ENCODE measurements at regions not wholly inside any gene's neighbourhood (a gene's known extent, or its start where the extent isn't known, plus 50 kb on each side); places are given as distances from the start of the nearest gene placed in this dataset.

- H4K20me1 ChIP-seq (ENCODE audit: insufficient read depth, low read depth, low read length), result no peaks in the 10 kb centered on the region
- no peaks in the 10 kb centered on the region for H3K79me2 ChIP-seq (ENCODE audit: low read length)
- H3K9ac ChIP-seq (ENCODE audit: low read length), result no peak overlapping the region
- no peaks in the 10 kb centered on the region for H3K9me2 ChIP-seq (replicated peaks; ENCODE audit: insufficient read depth, low read length)
- H3K27ac ChIP-seq (ENCODE audit: low read length), result no peak overlapping the region
- no peak overlapping the region for H2AFZ ChIP-seq (ENCODE audit: low read length)
- no peak for DNase-seq
- no peaks in the 10 kb centered on the region for H3K27me3 ChIP-seq (ENCODE audit: low read length)
- H3K4me2 ChIP-seq (ENCODE audit: low read depth, low read length, poor library complexity, severe bottlenecking), result no peak overlapping the region
- H3K4me1 ChIP-seq (ENCODE audit: low read length), result no peaks in the 10 kb centered on the region
- no peak overlapping the region for H3K4me3 ChIP-seq (ENCODE audit: low read length)
- H3K36me3 ChIP-seq (ENCODE audit: insufficient read depth, low read length), result no peaks in the 10 kb centered on the region
- no peaks in the 10 kb centered on the region for H3K9me3 ChIP-seq (ENCODE audit: low read length)
These were observed 276.6 kb downstream of the ICE1 start for GRCh38 chr5:5699062-5699461.

- H3K36me3 ChIP-seq (ENCODE audit: insufficient read depth, low read length), result no peaks in the 10 kb centered on the region
- H4K20me1 ChIP-seq (ENCODE audit: insufficient read depth, low read depth, low read length), result no peaks in the 10 kb centered on the region
- no peak for DNase-seq
- no peak overlapping the region for H3K4me3 ChIP-seq (ENCODE audit: low read length)
- no peak overlapping the region for H3K27ac ChIP-seq (ENCODE audit: low read length)
- H3K9ac ChIP-seq (ENCODE audit: low read length), result no peak overlapping the region
- no peak overlapping the region for H3K4me2 ChIP-seq (ENCODE audit: low read depth, low read length, poor library complexity, severe bottlenecking)
- 0 out of 2 replicates have a peak, but pooled peaks cover 2% of the 10 kb centered on the region for H3K27me3 ChIP-seq (ENCODE audit: low read length)
- no peaks in the 10 kb centered on the region for H3K9me2 ChIP-seq (replicated peaks; ENCODE audit: insufficient read depth, low read length)
- no peaks in the 10 kb centered on the region for H3K4me1 ChIP-seq (ENCODE audit: low read length)
- no peaks in the 10 kb centered on the region for H3K9me3 ChIP-seq (ENCODE audit: low read length)
- H2AFZ ChIP-seq (ENCODE audit: low read length), result no peak overlapping the region
- no peaks in the 10 kb centered on the region for H3K79me2 ChIP-seq (ENCODE audit: low read length)
These were observed 272.8 kb downstream of the ICE1 start for GRCh38 chr5:5695266-5695665.

GRCh38 chr5:5688925-5689310 lies 266.4 kb downstream of the ICE1 start:
- Histone ChIP-seq H3K9ac (ENCODE audit: low read length) (no peak overlapping the region), H2AFZ (ENCODE audit: low read length) (no peak overlapping the region), H3K36me3 (ENCODE audit: insufficient read depth, low read length) (no peaks in the 10 kb centered on the region), H3K4me1 (ENCODE audit: low read length) (no peaks in the 10 kb centered on the region), H3K9me2 (replicated peaks; ENCODE audit: insufficient read depth, low read length) (no peaks in the 10 kb centered on the region), H3K27ac (ENCODE audit: low read length) (no peak overlapping the region), H3K79me2 (ENCODE audit: low read length) (no peaks in the 10 kb centered on the region), H3K27me3 (ENCODE audit: low read length) (0 out of 2 replicates have a peak, but pooled peaks cover 2% of the 10 kb centered on the region), H3K9me3 (ENCODE audit: low read length) (no peaks in the 10 kb centered on the region), H4K20me1 (ENCODE audit: insufficient read depth, low read depth, low read length) (no peaks in the 10 kb centered on the region), H3K4me2 (ENCODE audit: low read depth, low read length, poor library complexity, severe bottlenecking) (no peak overlapping the region), H3K4me3 (ENCODE audit: low read length) (no peak overlapping the region)
- DNase-seq, result no peak

- H3K9me3 ChIP-seq (ENCODE audit: low read length), result no peaks in the 10 kb centered on the region
- no peaks in the 10 kb centered on the region for H3K9me2 ChIP-seq (replicated peaks; ENCODE audit: insufficient read depth, low read length)
- no peak overlapping the region for H3K4me3 ChIP-seq (ENCODE audit: low read length)
- H3K27ac ChIP-seq (ENCODE audit: low read length), result no peak overlapping the region
- no peaks in the 10 kb centered on the region for H3K4me1 ChIP-seq (ENCODE audit: low read length)
- no peak overlapping the region for H3K4me2 ChIP-seq (ENCODE audit: low read depth, low read length, poor library complexity, severe bottlenecking)
- no peak overlapping the region for H2AFZ ChIP-seq (ENCODE audit: low read length)
- H4K20me1 ChIP-seq (ENCODE audit: insufficient read depth, low read depth, low read length), result no peaks in the 10 kb centered on the region
- DNase-seq, result no peak
- H3K36me3 ChIP-seq (ENCODE audit: insufficient read depth, low read length), result no peaks in the 10 kb centered on the region
- no peaks in the 10 kb centered on the region for H3K79me2 ChIP-seq (ENCODE audit: low read length)
- no peak overlapping the region for H3K9ac ChIP-seq (ENCODE audit: low read length)
- H3K27me3 ChIP-seq (ENCODE audit: low read length), result no peaks in the 10 kb centered on the region
These were observed 265.9 kb downstream of the ICE1 start for GRCh38 chr5:5688194-5688924.

- Histone ChIP-seq H3K9me2 (replicated peaks; ENCODE audit: insufficient read depth, low read length) (no peaks in the 10 kb centered on the region), H3K9me3 (ENCODE audit: low read length) (no peaks in the 10 kb centered on the region)
These were observed 264.6 kb downstream of the ICE1 start for GRCh38 chr5:5687113-5687512.

GRCh38 chr5:5686356-5686755 lies 263.9 kb downstream of the ICE1 start:
- Histone ChIP-seq H3K4me2 (ENCODE audit: low read depth, low read length, poor library complexity, severe bottlenecking) (no peak overlapping the region), H2AFZ (ENCODE audit: low read length) (no peak overlapping the region), H4K20me1 (ENCODE audit: insufficient read depth, low read depth, low read length) (no peaks in the 10 kb centered on the region), H3K4me1 (ENCODE audit: low read length) (no peaks in the 10 kb centered on the region), H3K9ac (ENCODE audit: low read length) (no peak overlapping the region), H3K79me2 (ENCODE audit: low read length) (no peaks in the 10 kb centered on the region), H3K36me3 (ENCODE audit: insufficient read depth, low read length) (no peaks in the 10 kb centered on the region), H3K9me3 (ENCODE audit: low read length) (no peaks in the 10 kb centered on the region), H3K4me3 (ENCODE audit: low read length) (no peak overlapping the region), H3K27ac (ENCODE audit: low read length) (no peak overlapping the region), H3K27me3 (ENCODE audit: low read length) (no peaks in the 10 kb centered on the region), H3K9me2 (replicated peaks; ENCODE audit: insufficient read depth, low read length) (no peaks in the 10 kb centered on the region)
- DNase-seq, result no peak

More at GRCh38 chr5:5687113-5687512, 264.6 kb downstream of the ICE1 start:
- no peak overlapping the region for H3K4me2 ChIP-seq (ENCODE audit: low read depth, low read length, poor library complexity, severe bottlenecking)
- H2AFZ ChIP-seq (ENCODE audit: low read length), result no peak overlapping the region
- H3K79me2 ChIP-seq (ENCODE audit: low read length), result no peaks in the 10 kb centered on the region
- no peak overlapping the region for H3K9ac ChIP-seq (ENCODE audit: low read length)
- H3K27me3 ChIP-seq (ENCODE audit: low read length), result no peaks in the 10 kb centered on the region
- no peak overlapping the region for H3K27ac ChIP-seq (ENCODE audit: low read length)
- no peak overlapping the region for H3K4me3 ChIP-seq (ENCODE audit: low read length)
- H3K36me3 ChIP-seq (ENCODE audit: insufficient read depth, low read length), result no peaks in the 10 kb centered on the region
- no peaks in the 10 kb centered on the region for H4K20me1 ChIP-seq (ENCODE audit: insufficient read depth, low read depth, low read length)
- H3K4me1 ChIP-seq (ENCODE audit: low read length), result no peaks in the 10 kb centered on the region
- DNase-seq, result no peak

GRCh38 chr5:5685737-5686136 lies 263.3 kb downstream of the ICE1 start:
- Histone ChIP-seq H2AFZ (ENCODE audit: low read length) (no peak overlapping the region), H3K27ac (ENCODE audit: low read length) (no peak overlapping the region), H3K79me2 (ENCODE audit: low read length) (no peaks in the 10 kb centered on the region), H3K4me3 (ENCODE audit: low read length) (no peak overlapping the region), H3K9ac (ENCODE audit: low read length) (no peak overlapping the region), H3K4me1 (ENCODE audit: low read length) (no peaks in the 10 kb centered on the region), H3K4me2 (ENCODE audit: low read depth, low read length, poor library complexity, severe bottlenecking) (no peak overlapping the region), H3K27me3 (ENCODE audit: low read length) (no peaks in the 10 kb centered on the region), H3K36me3 (ENCODE audit: insufficient read depth, low read length) (no peaks in the 10 kb centered on the region), H4K20me1 (ENCODE audit: insufficient read depth, low read depth, low read length) (no peaks in the 10 kb centered on the region), H3K9me2 (replicated peaks; ENCODE audit: insufficient read depth, low read length) (no peaks in the 10 kb centered on the region), H3K9me3 (ENCODE audit: low read length) (no peaks in the 10 kb centered on the region)
- no peak for DNase-seq

GRCh38 chr5:5683174-5683573 lies 260.7 kb downstream of the ICE1 start:
- no peak overlapping the region for H3K27ac ChIP-seq (ENCODE audit: low read length)
- H3K27me3 ChIP-seq (ENCODE audit: low read length), result no peaks in the 10 kb centered on the region
- H3K4me3 ChIP-seq (ENCODE audit: low read length), result no peak overlapping the region
- H2AFZ ChIP-seq (ENCODE audit: low read length), result no peak overlapping the region
- H3K9me2 ChIP-seq (replicated peaks; ENCODE audit: insufficient read depth, low read length), result no peaks in the 10 kb centered on the region
- H3K9ac ChIP-seq (ENCODE audit: low read length), result no peak overlapping the region
- no peak overlapping the region for H3K4me2 ChIP-seq (ENCODE audit: low read depth, low read length, poor library complexity, severe bottlenecking)
- H3K4me1 ChIP-seq (ENCODE audit: low read length), result no peaks in the 10 kb centered on the region
- no peak for DNase-seq
- H4K20me1 ChIP-seq (ENCODE audit: insufficient read depth, low read depth, low read length), result no peaks in the 10 kb centered on the region
- H3K9me3 ChIP-seq (ENCODE audit: low read length), result no peaks in the 10 kb centered on the region
- no peaks in the 10 kb centered on the region for H3K36me3 ChIP-seq (ENCODE audit: insufficient read depth, low read length)
- H3K79me2 ChIP-seq (ENCODE audit: low read length), result no peaks in the 10 kb centered on the region
